ENCODE measurements at regions not wholly inside any gene's neighbourhood (a gene's known extent, or its start where the extent isn't known, plus 50 kb on each side); places are given as distances from the start of the nearest gene placed in this dataset.

- TF ChIP-seq ZNF175 (tag by site-specific recombination; IDR thresholded peaks at IDR 0.05), result no peak
- TF ChIP-seq ZNF423 (tag by site-specific recombination; IDR thresholded peaks at IDR 0.05), result no peak
- no peak for TF ChIP-seq CTCF (tag by site-specific recombination; IDR thresholded peaks at IDR 0.05)
- TF ChIP-seq ZNF747 (tag by site-specific recombination; IDR thresholded peaks at IDR 0.05), result no peak
- no peak for TF ChIP-seq ZBTB49 (tag by site-specific recombination; IDR thresholded peaks at IDR 0.05; ENCODE audit: low read depth)
- no peak for TF ChIP-seq ZFP41 (tag by site-specific recombination; IDR thresholded peaks at IDR 0.05; ENCODE audit: borderline replicate concordance)
- no peak for TF ChIP-seq ATF2 (tag by site-specific recombination; IDR thresholded peaks at IDR 0.05; ENCODE audit: low read depth)
- no peak for TF ChIP-seq ZNF19 (tag by site-specific recombination; IDR thresholded peaks at IDR 0.05; ENCODE audit: low read depth)
- TF ChIP-seq ELK4 (IDR thresholded peaks at IDR 0.05; ENCODE audit: borderline replicate concordance, low read depth, low read length), result no peak
- TF ChIP-seq ZNF704 (tag by site-specific recombination; IDR thresholded peaks at IDR 0.05), result no peak
Measured at GRCh38 chr5:60382716-60383115, 317.2 kb downstream of the DEPDC1B start.
